ENCODE measurements at regions not wholly inside any gene's neighbourhood (a gene's known extent, or its start where the extent isn't known, plus 50 kb on each side); places are given as distances from the start of the nearest gene placed in this dataset.

- TF ChIP-seq POLR2A (IDR thresholded peaks at IDR 0.05) (no peak), CTCF (IDR thresholded peaks at IDR 0.05) (no peak)
These were observed 135.5 kb upstream of the CXCR4 start for GRCh38 chr2:136253288-136254004.

All from right lobe of liver (tissue), 4 donors.